Endothelial cell (in vitro differentiated cells): ENCODE measurements at regions not wholly inside any gene's neighbourhood (a gene's known extent, or its start where the extent isn't known, plus 50 kb on each side); places are given as distances from the start of the nearest gene placed in this dataset.

Experiments used
- DNase-seq: peaks from one replicate; pipeline ENCODE4 v3.0.0; 2021; ENCODE audit warnings: low spot score
- H3K27ac Mint-ChIP-seq: one replicate; pipeline ENCODE4 v1.8.0; 2021; ENCODE audit warnings: mixed read lengths, inconsistent platforms; ENCODE audit not compliant: unreplicated experiment
- H3K27me3 Mint-ChIP-seq: one replicate; pipeline ENCODE4 v1.8.0; 2021; ENCODE audit warnings: mild to moderate bottlenecking, moderate library complexity, mixed read lengths, inconsistent platforms; ENCODE audit not compliant: unreplicated experiment
- H3K36me3 Mint-ChIP-seq: one replicate; pipeline ENCODE4 v1.8.0; 2021; ENCODE audit warnings: mild to moderate bottlenecking, low read depth, mixed read lengths, inconsistent platforms; ENCODE audit not compliant: unreplicated experiment
- H3K4me1 Mint-ChIP-seq: one replicate; pipeline ENCODE4 v1.8.0; 2021; ENCODE audit warnings: mild to moderate bottlenecking, mixed read lengths, inconsistent platforms; ENCODE audit not compliant: unreplicated experiment
- H3K4me3 Mint-ChIP-seq: one replicate; pipeline ENCODE4 v1.8.0; 2021; ENCODE audit warnings: mild to moderate bottlenecking, mixed read lengths, inconsistent platforms; ENCODE audit not compliant: unreplicated experiment
- H3K9me3 Mint-ChIP-seq: one replicate; pipeline ENCODE4 v1.8.0; 2021; ENCODE audit warnings: mixed read lengths, inconsistent platforms; ENCODE audit not compliant: unreplicated experiment
- TF ChIP-seq, protein P1 (sequence below): fragments of 200-600 bp; sonication (generic); IDR thresholded peaks from one replicate; pipeline ENCODE4 v1.5.0; 2021; ENCODE audit warnings: antibody characterized with exemption; ENCODE audit not compliant: unreplicated experiment

DNA sequence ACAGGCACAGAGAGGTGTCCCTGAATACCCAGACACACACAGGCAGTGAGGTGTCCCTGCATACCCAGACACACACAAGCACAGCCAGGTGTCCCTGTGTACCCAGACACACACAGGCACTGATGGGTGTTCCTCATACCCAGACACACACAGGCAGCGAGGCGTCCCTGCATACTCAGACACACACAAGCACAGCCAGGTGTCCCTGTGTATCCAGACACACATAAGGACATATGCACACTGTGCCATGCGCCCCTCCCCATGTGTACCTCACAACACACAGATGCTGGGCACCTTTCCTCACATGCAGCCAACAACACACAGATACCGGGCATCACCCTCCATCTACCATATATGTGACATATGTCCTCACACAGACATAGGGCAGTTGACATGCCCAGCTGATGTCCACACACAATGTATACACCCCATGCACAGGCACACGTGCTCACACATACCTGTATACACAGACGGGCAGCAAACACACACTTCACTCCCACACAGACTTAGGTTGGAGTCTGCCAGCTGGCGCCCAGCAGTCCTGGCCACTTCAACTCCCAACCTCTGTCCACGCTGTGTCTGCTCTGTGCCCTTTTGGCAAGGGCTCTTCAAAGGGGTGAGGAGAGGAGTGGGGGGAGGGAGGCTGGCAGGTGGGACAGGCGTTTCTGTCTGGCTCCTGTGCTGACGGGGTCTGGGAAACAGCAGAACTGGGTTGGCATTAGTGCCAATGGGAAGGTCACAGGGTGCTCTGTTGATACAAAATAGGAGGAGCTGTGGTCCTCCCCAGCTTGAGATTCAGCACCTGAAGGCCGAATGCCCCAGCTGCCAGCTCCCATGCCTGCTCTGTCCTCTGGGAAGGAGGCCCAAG is 69.4 kb upstream of the ALX4 start:
- DNase-seq = no peak
- Mint-ChIP-seq H3K4me1 (peaks cover 5% of the 10 kb centered on the region), H3K27ac (no peak overlapping the region), H3K27me3 (peaks cover 2% of the 10 kb centered on the region), H3K36me3 (no peaks in the 10 kb centered on the region), H3K9me3 (no peaks in the 10 kb centered on the region), H3K4me3 (no peak overlapping the region)
- TF ChIP-seq, protein P1, sequence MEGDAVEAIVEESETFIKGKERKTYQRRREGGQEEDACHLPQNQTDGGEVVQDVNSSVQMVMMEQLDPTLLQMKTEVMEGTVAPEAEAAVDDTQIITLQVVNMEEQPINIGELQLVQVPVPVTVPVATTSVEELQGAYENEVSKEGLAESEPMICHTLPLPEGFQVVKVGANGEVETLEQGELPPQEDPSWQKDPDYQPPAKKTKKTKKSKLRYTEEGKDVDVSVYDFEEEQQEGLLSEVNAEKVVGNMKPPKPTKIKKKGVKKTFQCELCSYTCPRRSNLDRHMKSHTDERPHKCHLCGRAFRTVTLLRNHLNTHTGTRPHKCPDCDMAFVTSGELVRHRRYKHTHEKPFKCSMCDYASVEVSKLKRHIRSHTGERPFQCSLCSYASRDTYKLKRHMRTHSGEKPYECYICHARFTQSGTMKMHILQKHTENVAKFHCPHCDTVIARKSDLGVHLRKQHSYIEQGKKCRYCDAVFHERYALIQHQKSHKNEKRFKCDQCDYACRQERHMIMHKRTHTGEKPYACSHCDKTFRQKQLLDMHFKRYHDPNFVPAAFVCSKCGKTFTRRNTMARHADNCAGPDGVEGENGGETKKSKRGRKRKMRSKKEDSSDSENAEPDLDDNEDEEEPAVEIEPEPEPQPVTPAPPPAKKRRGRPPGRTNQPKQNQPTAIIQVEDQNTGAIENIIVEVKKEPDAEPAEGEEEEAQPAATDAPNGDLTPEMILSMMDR = no peak

- H3K36me3 Mint-ChIP-seq = no peaks in the 10 kb centered on the region
- DNase-seq = no peak
- no peaks in the 10 kb centered on the region for H3K9me3 Mint-ChIP-seq
- H3K27ac Mint-ChIP-seq = no peak overlapping the region
- H3K4me3 Mint-ChIP-seq = no peak overlapping the region
- peaks cover 5% of the 10 kb centered on the region for H3K4me1 Mint-ChIP-seq
- H3K27me3 Mint-ChIP-seq = peaks cover 2% of the 10 kb centered on the region
- TF ChIP-seq, protein P1 = no peak
These were observed 70.0 kb upstream of the ALX4 start for GRCh38 chr11:44380009-44380313.

DNA sequence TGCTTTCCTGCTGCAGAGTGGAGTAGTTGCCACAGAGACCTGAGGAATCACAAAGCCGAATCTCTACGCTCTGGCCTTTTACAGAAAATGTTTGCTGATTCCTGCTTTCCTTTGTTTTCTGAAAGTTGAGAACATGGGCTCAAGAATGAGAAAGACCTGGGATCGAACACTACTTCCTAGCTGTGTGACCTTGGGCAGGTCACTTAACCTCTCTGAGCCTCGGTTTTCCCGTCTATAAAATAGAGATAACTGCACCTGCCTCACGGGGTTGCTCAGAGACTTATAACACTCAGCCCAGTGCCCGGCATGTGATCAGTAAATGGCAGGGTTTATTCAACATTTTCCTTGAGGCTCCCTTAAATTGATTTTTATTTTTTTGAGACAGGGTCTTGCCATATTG is 70.9 kb upstream of the ALX4 start:
- Mint-ChIP-seq H3K27ac (no peak overlapping the region), H3K36me3 (no peaks in the 10 kb centered on the region), H3K27me3 (peaks cover 2% of the 10 kb centered on the region), H3K9me3 (no peaks in the 10 kb centered on the region), H3K4me1 (peaks cover 5% of the 10 kb centered on the region), H3K4me3 (no peak overlapping the region)
- TF ChIP-seq, protein P1 = no peak
- DNase-seq = no peak

DNA sequence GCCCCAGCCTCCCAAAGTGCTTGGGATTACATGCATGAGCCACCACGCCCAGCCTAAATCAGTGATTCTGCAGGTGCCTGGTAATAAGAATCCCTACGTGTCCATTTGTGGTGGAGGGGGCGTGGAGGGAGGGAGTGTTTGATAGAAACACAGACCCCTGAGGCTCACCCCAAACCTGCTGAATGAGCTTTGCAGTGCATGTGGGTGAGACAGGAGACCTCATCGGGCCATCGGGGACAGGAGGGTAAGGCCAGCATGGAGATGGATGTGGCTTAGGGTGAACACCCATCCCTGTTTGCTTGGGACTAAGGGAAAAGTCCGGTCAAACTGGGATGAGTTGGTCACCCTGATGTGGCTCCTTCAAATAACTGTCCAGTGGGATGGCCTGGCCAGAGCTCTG is 71.3 kb upstream of the ALX4 start:
- DNase-seq = no peak
- Mint-ChIP-seq H3K4me1 (peaks cover 5% of the 10 kb centered on the region), H3K27me3 (peaks cover 2% of the 10 kb centered on the region), H3K4me3 (no peak overlapping the region), H3K36me3 (no peaks in the 10 kb centered on the region), H3K9me3 (no peaks in the 10 kb centered on the region), H3K27ac (no peak overlapping the region)
- TF ChIP-seq, protein P1 = no peak

GRCh38 chr11:44382118-44382517 is 72.2 kb upstream of the ALX4 start:
- H3K27me3 Mint-ChIP-seq = peaks cover 2% of the 10 kb centered on the region
- H3K4me3 Mint-ChIP-seq = no peak overlapping the region
- no peak overlapping the region for H3K27ac Mint-ChIP-seq
- H3K4me1 Mint-ChIP-seq = peaks cover 5% of the 10 kb centered on the region
- TF ChIP-seq, protein P1 = no peak
- H3K36me3 Mint-ChIP-seq = no peaks in the 10 kb centered on the region
- no peaks in the 10 kb centered on the region for H3K9me3 Mint-ChIP-seq
- no peak for DNase-seq
